Osteocyte (in vitro differentiated cells): ENCODE measurements at regions not wholly inside any gene's neighbourhood (a gene's known extent, or its start where the extent isn't known, plus 50 kb on each side); places are given as distances from the start of the nearest gene placed in this dataset.
A peak's percentile ranks its signal among the peaks of the same experiment; 100 is the strongest.

ENCODE experiments used
- DNase-seq: peaks from one replicate; pipeline ENCODE4 v3.0.0; 2021; ENCODE audit warnings: mixed read lengths; ENCODE audit not compliant: unreplicated experiment; ENCODE audit errors: extremely low spot score
- H3K27ac Mint-ChIP-seq: one replicate; pipeline ENCODE4 v1.8.0; 2021; ENCODE audit warnings: mild to moderate bottlenecking, mixed read lengths; ENCODE audit not compliant: unreplicated experiment
- H3K27me3 Mint-ChIP-seq: one replicate; pipeline ENCODE4 v1.8.0; 2021; ENCODE audit warnings: mixed read lengths; ENCODE audit not compliant: unreplicated experiment
- H3K36me3 Mint-ChIP-seq: one replicate; pipeline ENCODE4 v1.8.0; 2021; ENCODE audit warnings: mixed read lengths; ENCODE audit not compliant: unreplicated experiment
- H3K4me1 Mint-ChIP-seq: one replicate; pipeline ENCODE4 v1.8.0; 2021; ENCODE audit warnings: mixed read lengths; ENCODE audit not compliant: unreplicated experiment
- H3K4me3 Mint-ChIP-seq: one replicate; pipeline ENCODE4 v1.8.0; 2021; ENCODE audit warnings: mild to moderate bottlenecking, moderate library complexity, mixed read lengths; ENCODE audit not compliant: unreplicated experiment
- H3K9me3 Mint-ChIP-seq: one replicate; pipeline ENCODE4 v1.8.0; 2021; ENCODE audit warnings: mixed read lengths; ENCODE audit not compliant: unreplicated experiment
- CTCF ChIP-seq: fragments of 200-600 bp; sonication (generic); IDR thresholded peaks from 2 replicates; pipeline ENCODE4 v1.5.0; 2021; ENCODE audit warnings: antibody characterized with exemption, mild to moderate bottlenecking, moderate library complexity

GRCh38 chr4:108399610-108400265 is 220.6 kb upstream of the RPL34 start:
- H3K4me1 Mint-ChIP-seq, result no peaks in the 10 kb centered on the region
- no peaks in the 10 kb centered on the region for H3K36me3 Mint-ChIP-seq
- no peak overlapping the region for H3K4me3 Mint-ChIP-seq
- no peak overlapping the region for H3K27ac Mint-ChIP-seq
- no peak for TF ChIP-seq CTCF
- H3K9me3 Mint-ChIP-seq, result no peaks in the 10 kb centered on the region
- DNase-seq, result no peak
- H3K27me3 Mint-ChIP-seq, result peaks cover 3% of the 10 kb centered on the region

- Mint-ChIP-seq H3K27me3 (peaks cover 5% of the 10 kb centered on the region), H3K9me3 (no peaks in the 10 kb centered on the region), H3K4me1 (no peaks in the 10 kb centered on the region), H3K36me3 (no peaks in the 10 kb centered on the region), H3K4me3 (no peak overlapping the region), H3K27ac (no peak overlapping the region)
- no peak for TF ChIP-seq CTCF
- no peak for DNase-seq
Observed at GRCh38 chr4:108398836-108399235, 221.5 kb upstream of the RPL34 start.

GRCh38 chr4:108398316-108398715 is 222.1 kb upstream of the RPL34 start:
- H3K4me3 Mint-ChIP-seq, result no peak overlapping the region
- H3K9me3 Mint-ChIP-seq, result no peaks in the 10 kb centered on the region
- peak; percentile 30 for DNase-seq

GRCh38 chr4:108397850-108398249 is 222.5 kb upstream of the RPL34 start:
- no peaks in the 10 kb centered on the region for H3K36me3 Mint-ChIP-seq
- DNase-seq, result no peak
- no peaks in the 10 kb centered on the region for H3K4me1 Mint-ChIP-seq
- peaks cover 7% of the 10 kb centered on the region for H3K27me3 Mint-ChIP-seq
- no peak for TF ChIP-seq CTCF
- H3K9me3 Mint-ChIP-seq, result no peaks in the 10 kb centered on the region
- H3K4me3 Mint-ChIP-seq, result no peak overlapping the region
- no peak overlapping the region for H3K27ac Mint-ChIP-seq

More at GRCh38 chr4:108398316-108398715, 222.1 kb upstream of the RPL34 start:
- Mint-ChIP-seq H3K36me3 (no peaks in the 10 kb centered on the region), H3K27me3 (peaks cover 7% of the 10 kb centered on the region), H3K27ac (no peak overlapping the region), H3K4me1 (no peaks in the 10 kb centered on the region)
- no peak for TF ChIP-seq CTCF

- TF ChIP-seq CTCF, result no peak
- H3K27ac Mint-ChIP-seq, result no peak overlapping the region
- H3K27me3 Mint-ChIP-seq, result peaks cover 7% of the 10 kb centered on the region
- H3K4me3 Mint-ChIP-seq, result no peak overlapping the region
- H3K9me3 Mint-ChIP-seq, result no peaks in the 10 kb centered on the region
- H3K36me3 Mint-ChIP-seq, result no peaks in the 10 kb centered on the region
- no peaks in the 10 kb centered on the region for H3K4me1 Mint-ChIP-seq
- DNase-seq, result no peak
Observed at GRCh38 chr4:108396900-108397497, 223.4 kb upstream of the RPL34 start.
